ENCODE measurements at regions not wholly inside any gene's neighbourhood (a gene's known extent, or its start where the extent isn't known, plus 50 kb on each side); places are given as distances from the start of the nearest gene placed in this dataset.
"Not testable (repeated sequence)": the region's sequence is repeated elsewhere in the genome, so short reads cannot be mapped to it uniquely, and the experiment has no call there.

DNA sequence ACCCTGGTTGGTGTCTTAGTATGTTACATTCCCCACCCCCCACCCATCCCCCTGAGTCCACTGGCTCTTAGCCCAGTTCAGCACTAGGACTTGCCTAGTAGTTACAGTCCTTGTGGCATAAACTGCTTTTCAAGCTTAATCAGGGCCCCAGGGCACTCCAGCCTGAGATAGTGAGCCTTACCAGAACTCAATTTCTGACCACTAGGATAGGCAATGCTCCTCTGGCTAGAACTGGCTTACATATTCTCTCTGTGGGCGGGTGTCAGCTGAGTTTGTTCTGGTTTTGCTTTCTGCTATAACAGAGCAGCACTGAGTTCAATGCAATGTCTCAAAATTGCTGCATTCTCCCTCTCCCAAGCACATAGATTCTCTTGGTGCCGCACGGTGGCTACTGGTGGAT, 391.4 kb upstream of the DIPK2B start:
- no peaks in the 10 kb centered on the region for H3K4me1 ChIP-seq (ENCODE audit: control insufficient read depth, insufficient read depth, low read length)
- H3K4me3 ChIP-seq (ENCODE audit: insufficient read depth, low read depth, low read length) = no peak overlapping the region
- H3K27ac ChIP-seq (ENCODE audit: insufficient read depth, low read depth, low read length, poor library complexity, severe bottlenecking) = no peak overlapping the region
- H3K27me3 ChIP-seq (ENCODE audit: control insufficient read depth, insufficient read depth, low read length, poor library complexity, severe bottlenecking) = no peaks in the 10 kb centered on the region
- H3K9me3 ChIP-seq (ENCODE audit: control insufficient read depth, low read length) = no peaks in the 10 kb centered on the region
- H3K36me3 ChIP-seq (ENCODE audit: control insufficient read depth, insufficient read depth, low read length) = no peaks in the 10 kb centered on the region
- 100% methylated on average over 3 of the region's 3 CpGs; no CpG with 5 or more reads in 1 of the 2 experiments for WGBS, 2 experiments

- no peaks in the 10 kb centered on the region for H3K36me3 ChIP-seq (ENCODE audit: control insufficient read depth, insufficient read depth, low read length)
- H3K27me3 ChIP-seq (ENCODE audit: control insufficient read depth, insufficient read depth, low read length, poor library complexity, severe bottlenecking) = no peaks in the 10 kb centered on the region
- no peak overlapping the region for H3K27ac ChIP-seq (ENCODE audit: insufficient read depth, low read depth, low read length, poor library complexity, severe bottlenecking)
- no peaks in the 10 kb centered on the region for H3K9me3 ChIP-seq (ENCODE audit: control insufficient read depth, low read length)
- no peak overlapping the region for H3K4me3 ChIP-seq (ENCODE audit: insufficient read depth, low read depth, low read length)
- H3K4me1 ChIP-seq (ENCODE audit: control insufficient read depth, insufficient read depth, low read length) = no peaks in the 10 kb centered on the region
- WGBS, 2 experiments = 83 to 92% methylated on average over 2 of the region's 2 CpGs
Measured at GRCh38 chrX:45591650-45592049, 391.0 kb upstream of the DIPK2B start.

- WGBS, 2 experiments = no CpG with 5 or more reads among the region's 2 CpGs
- no peak overlapping the region for H3K27ac ChIP-seq (ENCODE audit: insufficient read depth, low read depth, low read length, poor library complexity, severe bottlenecking)
- no peaks in the 10 kb centered on the region for H3K27me3 ChIP-seq (ENCODE audit: control insufficient read depth, insufficient read depth, low read length, poor library complexity, severe bottlenecking)
- H3K4me1 ChIP-seq (ENCODE audit: control insufficient read depth, insufficient read depth, low read length) = no peaks in the 10 kb centered on the region
- H3K4me3 ChIP-seq (ENCODE audit: insufficient read depth, low read depth, low read length) = no peak overlapping the region
- no peaks in the 10 kb centered on the region for H3K9me3 ChIP-seq (ENCODE audit: control insufficient read depth, low read length)
- no peaks in the 10 kb centered on the region for H3K36me3 ChIP-seq (ENCODE audit: control insufficient read depth, insufficient read depth, low read length)
Measured at GRCh38 chrX:45584717-45585116, 384.0 kb upstream of the DIPK2B start.

DNA sequence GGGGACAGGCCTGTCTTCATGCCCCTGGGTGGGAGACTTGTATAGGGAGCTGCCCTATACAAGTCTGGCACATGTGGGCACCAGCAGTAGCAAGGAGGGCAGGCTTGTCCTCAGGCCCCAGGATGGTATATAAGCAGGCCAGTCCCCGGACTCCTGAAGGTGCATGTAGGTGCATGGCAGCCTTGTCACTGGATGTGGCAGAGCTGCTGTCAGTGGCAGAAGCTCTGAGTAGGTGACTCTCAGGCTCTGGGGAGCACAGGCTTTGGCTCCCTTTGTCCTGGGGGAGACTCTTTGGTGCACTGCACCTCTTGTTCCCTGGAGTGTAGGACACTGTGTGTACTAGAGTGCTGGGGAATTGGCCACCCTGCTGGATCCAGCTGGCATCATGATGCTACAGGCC, 376.7 kb upstream of the DIPK2B start:
- WGBS, 2 experiments = 93 to 100% methylated on average over 1 of the region's 1 CpG

GRCh38 chrX:45571453-45571852, 370.8 kb upstream of the DIPK2B start:
- Histone ChIP-seq H3K27ac (ENCODE audit: insufficient read depth, low read depth, low read length, poor library complexity, severe bottlenecking) (no peak overlapping the region), H3K4me3 (ENCODE audit: insufficient read depth, low read depth, low read length) (no peak overlapping the region), H3K36me3 (ENCODE audit: control insufficient read depth, insufficient read depth, low read length) (no peaks in the 10 kb centered on the region), H3K4me1 (ENCODE audit: control insufficient read depth, insufficient read depth, low read length) (no peaks in the 10 kb centered on the region), H3K27me3 (ENCODE audit: control insufficient read depth, insufficient read depth, low read length, poor library complexity, severe bottlenecking) (no peaks in the 10 kb centered on the region), H3K9me3 (ENCODE audit: control insufficient read depth, low read length) (no peaks in the 10 kb centered on the region)
- WGBS, 2 experiments = 55 to 63% methylated on average over 3 of the region's 4 CpGs

More for the DNA sequence above, 376.7 kb upstream of the DIPK2B start:
- Histone ChIP-seq H3K27ac (ENCODE audit: insufficient read depth, low read depth, low read length, poor library complexity, severe bottlenecking) (no peak overlapping the region), H3K4me1 (ENCODE audit: control insufficient read depth, insufficient read depth, low read length) (no peaks in the 10 kb centered on the region), H3K4me3 (ENCODE audit: insufficient read depth, low read depth, low read length) (no peak overlapping the region), H3K27me3 (ENCODE audit: control insufficient read depth, insufficient read depth, low read length, poor library complexity, severe bottlenecking) (no peaks in the 10 kb centered on the region), H3K36me3 (ENCODE audit: control insufficient read depth, insufficient read depth, low read length) (no peaks in the 10 kb centered on the region), H3K9me3 (ENCODE audit: control insufficient read depth, low read length) (no peaks in the 10 kb centered on the region)

DNA sequence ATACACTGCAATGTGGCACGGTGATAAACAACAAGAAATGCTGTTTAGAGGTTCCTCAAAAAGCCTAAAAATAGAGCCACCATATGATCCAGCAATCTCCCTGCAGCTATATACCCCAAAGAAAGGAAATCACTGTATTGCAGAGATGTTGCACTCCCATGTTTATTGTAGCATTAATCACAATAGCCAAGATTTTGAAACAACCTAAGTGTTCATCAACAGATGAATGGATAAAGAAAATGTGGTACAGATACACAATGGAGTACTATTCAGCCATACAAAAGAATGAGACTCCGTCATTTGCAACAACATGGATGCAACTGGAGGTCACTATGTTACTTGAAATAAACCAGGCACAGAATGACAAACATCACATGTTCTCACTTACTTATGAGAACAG, 365.8 kb upstream of the DIPK2B start:
- Histone ChIP-seq H3K36me3 (ENCODE audit: control insufficient read depth, insufficient read depth, low read length) (no peaks in the 10 kb centered on the region), H3K27me3 (ENCODE audit: control insufficient read depth, insufficient read depth, low read length, poor library complexity, severe bottlenecking) (no peaks in the 10 kb centered on the region), H3K4me1 (ENCODE audit: control insufficient read depth, insufficient read depth, low read length) (no peaks in the 10 kb centered on the region), H3K27ac (ENCODE audit: insufficient read depth, low read depth, low read length, poor library complexity, severe bottlenecking) (no peak overlapping the region), H3K9me3 (ENCODE audit: control insufficient read depth, low read length) (no peaks in the 10 kb centered on the region), H3K4me3 (ENCODE audit: insufficient read depth, low read depth, low read length) (no peak overlapping the region)
- 86 to 88% methylated on average over 1 to 2 of the region's 2 CpGs for WGBS, 2 experiments

GRCh38 chrX:45557387-45557786, 356.7 kb upstream of the DIPK2B start:
- WGBS, 2 experiments = 100% methylated on average over 1 of the region's 2 CpGs; no CpG with 5 or more reads in 1 of the 2 experiments
- no peaks in the 10 kb centered on the region for H3K27me3 ChIP-seq (ENCODE audit: control insufficient read depth, insufficient read depth, low read length, poor library complexity, severe bottlenecking)
- no peaks in the 10 kb centered on the region for H3K36me3 ChIP-seq (ENCODE audit: control insufficient read depth, insufficient read depth, low read length)
- no peaks in the 10 kb centered on the region for H3K9me3 ChIP-seq (ENCODE audit: control insufficient read depth, low read length)
- H3K4me1 ChIP-seq (ENCODE audit: control insufficient read depth, insufficient read depth, low read length) = no peaks in the 10 kb centered on the region
- no peak overlapping the region for H3K27ac ChIP-seq (ENCODE audit: insufficient read depth, low read depth, low read length, poor library complexity, severe bottlenecking)
- H3K4me3 ChIP-seq (ENCODE audit: insufficient read depth, low read depth, low read length) = no peak overlapping the region

- Histone ChIP-seq H3K27me3 (ENCODE audit: control insufficient read depth, insufficient read depth, low read length, poor library complexity, severe bottlenecking) (no peaks in the 10 kb centered on the region), H3K36me3 (ENCODE audit: control insufficient read depth, insufficient read depth, low read length) (no peaks in the 10 kb centered on the region), H3K9me3 (ENCODE audit: control insufficient read depth, low read length) (no peaks in the 10 kb centered on the region), H3K4me3 (ENCODE audit: insufficient read depth, low read depth, low read length) (no peak overlapping the region), H3K27ac (ENCODE audit: insufficient read depth, low read depth, low read length, poor library complexity, severe bottlenecking) (no peak overlapping the region), H3K4me1 (ENCODE audit: control insufficient read depth, insufficient read depth, low read length) (no peaks in the 10 kb centered on the region)
- WGBS, 2 experiments = 100% methylated on average over 1 of the region's 1 CpG; no CpG with 5 or more reads in 1 of the 2 experiments
Measured at GRCh38 chrX:45554736-45555135, 354.1 kb upstream of the DIPK2B start.

DNA sequence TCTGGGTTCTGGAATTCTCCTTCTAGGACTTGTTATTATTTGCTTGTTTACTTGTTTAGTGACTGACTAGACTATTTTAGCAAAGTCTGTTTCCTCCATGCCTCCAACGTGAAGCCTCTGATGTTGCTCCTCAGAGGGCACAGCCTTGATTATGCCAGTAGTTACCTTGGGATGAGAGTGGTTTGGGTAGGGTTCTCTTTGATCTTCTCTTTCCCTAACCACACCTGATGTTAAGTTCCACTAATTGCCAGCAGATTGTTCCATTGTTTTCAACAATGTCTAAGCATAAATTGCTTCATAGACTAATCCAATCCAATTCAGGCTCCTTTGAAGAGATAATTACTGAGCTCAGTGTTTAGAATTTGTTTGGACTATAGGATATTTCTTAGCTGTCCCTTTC, 352.7 kb upstream of the DIPK2B start:
- Histone ChIP-seq H3K27me3 (ENCODE audit: control insufficient read depth, insufficient read depth, low read length, poor library complexity, severe bottlenecking) (no peaks in the 10 kb centered on the region), H3K27ac (ENCODE audit: insufficient read depth, low read depth, low read length, poor library complexity, severe bottlenecking) (no peak overlapping the region), H3K4me1 (ENCODE audit: control insufficient read depth, insufficient read depth, low read length) (no peaks in the 10 kb centered on the region), H3K4me3 (ENCODE audit: insufficient read depth, low read depth, low read length) (no peak overlapping the region), H3K36me3 (ENCODE audit: control insufficient read depth, insufficient read depth, low read length) (no peaks in the 10 kb centered on the region), H3K9me3 (ENCODE audit: control insufficient read depth, low read length) (no peaks in the 10 kb centered on the region)
- WGBS, 2 experiments = 60% methylated on average over 1 of the region's 1 CpG; no CpG with 5 or more reads in 1 of the 2 experiments

GRCh38 chrX:45546697-45547096, 346.0 kb upstream of the DIPK2B start:
- H3K4me1 ChIP-seq (ENCODE audit: control insufficient read depth, insufficient read depth, low read length); H3K27ac ChIP-seq (ENCODE audit: insufficient read depth, low read depth, low read length, poor library complexity, severe bottlenecking); H3K4me3 ChIP-seq (ENCODE audit: insufficient read depth, low read depth, low read length); H3K9me3 ChIP-seq (ENCODE audit: control insufficient read depth, low read length); H3K27me3 ChIP-seq (ENCODE audit: control insufficient read depth, insufficient read depth, low read length, poor library complexity, severe bottlenecking); H3K36me3 ChIP-seq (ENCODE audit: control insufficient read depth, insufficient read depth, low read length): not testable (repeated sequence)

DNA sequence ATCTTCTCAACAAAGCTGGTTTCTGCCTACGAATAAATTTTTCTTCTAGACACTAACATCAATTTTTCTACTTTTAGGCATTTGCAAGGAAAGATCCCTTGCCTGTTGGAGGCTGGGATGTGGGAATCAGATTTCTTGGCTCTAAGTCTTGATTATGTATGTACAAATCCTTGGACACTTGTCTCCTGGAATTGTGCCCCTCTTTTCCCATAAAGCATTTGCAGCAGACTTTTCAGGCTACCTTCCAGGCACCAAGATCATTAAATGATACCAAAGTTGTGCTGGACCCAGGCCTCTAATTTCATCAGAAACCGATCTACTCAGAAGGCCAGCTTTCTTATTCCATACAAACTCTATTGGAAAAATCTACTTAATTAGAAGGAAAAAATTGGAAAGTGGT, 339.5 kb upstream of the DIPK2B start:
- WGBS, 2 experiments = 83 to 95% methylated on average over 2 of the region's 2 CpGs
- no peaks in the 10 kb centered on the region for H3K36me3 ChIP-seq (ENCODE audit: control insufficient read depth, insufficient read depth, low read length)
- no peak overlapping the region for H3K4me3 ChIP-seq (ENCODE audit: insufficient read depth, low read depth, low read length)
- no peaks in the 10 kb centered on the region for H3K4me1 ChIP-seq (ENCODE audit: control insufficient read depth, insufficient read depth, low read length)
- H3K9me3 ChIP-seq (ENCODE audit: control insufficient read depth, low read length) = no peaks in the 10 kb centered on the region
- H3K27ac ChIP-seq (ENCODE audit: insufficient read depth, low read depth, low read length, poor library complexity, severe bottlenecking) = no peak overlapping the region
- no peaks in the 10 kb centered on the region for H3K27me3 ChIP-seq (ENCODE audit: control insufficient read depth, insufficient read depth, low read length, poor library complexity, severe bottlenecking)
